Tibial nerve (tissue), 4 donors: ENCODE measurements at regions not wholly inside any gene's neighbourhood (a gene's known extent, or its start where the extent isn't known, plus 50 kb on each side); places are given as distances from the start of the nearest gene placed in this dataset.

Source experiments
- EP300 ChIP-seq, 2 donors: sonication (generic); formaldehyde crosslinking; IDR thresholded peaks; one replicate each; pipeline ENCODE4 v1.6.1; 2017; ENCODE audit warnings: antibody characterized with exemption in 2 of 2, mild to moderate bottlenecking in 1 of 2
- POLR2A ChIP-seq, 2 donors: fragments of 450-650 bp; IDR thresholded peaks; one replicate each; pipeline ENCODE4 v1.6.1; 2017; ENCODE audit warnings: antibody characterized with exemption in 2 of 2, mild to moderate bottlenecking in 2 of 2, moderate library complexity in 2 of 2
- TF ChIP-seq, protein P1 (sequence below), 5 experiments: fragments of 200-600 bp in 3 of 5; fragments of 450-650 bp in 2 of 5; sonication (generic) in 3 of 5; IDR thresholded peaks; one replicate each; pipeline ENCODE4 v1.5.1; 2016 to 2019; ENCODE audit warnings: antibody characterized with exemption in 5 of 5, mild to moderate bottlenecking in 3 of 5, moderate library complexity in 2 of 5

- TF ChIP-seq POLR2A (IDR thresholded peaks at IDR 0.05), result no peak
- TF ChIP-seq, protein P1, sequence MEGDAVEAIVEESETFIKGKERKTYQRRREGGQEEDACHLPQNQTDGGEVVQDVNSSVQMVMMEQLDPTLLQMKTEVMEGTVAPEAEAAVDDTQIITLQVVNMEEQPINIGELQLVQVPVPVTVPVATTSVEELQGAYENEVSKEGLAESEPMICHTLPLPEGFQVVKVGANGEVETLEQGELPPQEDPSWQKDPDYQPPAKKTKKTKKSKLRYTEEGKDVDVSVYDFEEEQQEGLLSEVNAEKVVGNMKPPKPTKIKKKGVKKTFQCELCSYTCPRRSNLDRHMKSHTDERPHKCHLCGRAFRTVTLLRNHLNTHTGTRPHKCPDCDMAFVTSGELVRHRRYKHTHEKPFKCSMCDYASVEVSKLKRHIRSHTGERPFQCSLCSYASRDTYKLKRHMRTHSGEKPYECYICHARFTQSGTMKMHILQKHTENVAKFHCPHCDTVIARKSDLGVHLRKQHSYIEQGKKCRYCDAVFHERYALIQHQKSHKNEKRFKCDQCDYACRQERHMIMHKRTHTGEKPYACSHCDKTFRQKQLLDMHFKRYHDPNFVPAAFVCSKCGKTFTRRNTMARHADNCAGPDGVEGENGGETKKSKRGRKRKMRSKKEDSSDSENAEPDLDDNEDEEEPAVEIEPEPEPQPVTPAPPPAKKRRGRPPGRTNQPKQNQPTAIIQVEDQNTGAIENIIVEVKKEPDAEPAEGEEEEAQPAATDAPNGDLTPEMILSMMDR (IDR thresholded peaks at IDR 0.05), result no peak
- TF ChIP-seq EP300 (IDR thresholded peaks at IDR 0.05), result no peak
These were observed 510.5 kb downstream of the LRRC70 start for GRCh38 chr5:63089147-63089546.
